ENCODE measurements at regions not wholly inside any gene's neighbourhood (a gene's known extent, or its start where the extent isn't known, plus 50 kb on each side); places are given as distances from the start of the nearest gene placed in this dataset.

- H3K27ac Mint-ChIP-seq, result no peak overlapping the region
- intact Hi-C loops (cut with micrococcal nuclease), result no loop called here
- no peaks in the 10 kb centered on the region for H3K4me1 Mint-ChIP-seq (ENCODE audit: low read depth)
- peaks cover 40% of the 10 kb centered on the region for H3K9me3 Mint-ChIP-seq
- no peaks in the 10 kb centered on the region for H3K36me3 Mint-ChIP-seq (ENCODE audit: low read depth)
- H3K27me3 Mint-ChIP-seq (ENCODE audit: insufficient read depth), result no peaks in the 10 kb centered on the region
- no peak for DNase-seq (ENCODE audit: low spot score)
- H3K4me3 Mint-ChIP-seq, result no peak overlapping the region
Observed at GRCh38 chr10:131775833-131776232, 125.0 kb upstream of the PPP2R2D start.

GRCh38 chr10:131776496-131776895 is 124.3 kb upstream of the PPP2R2D start:
- Mint-ChIP-seq H3K4me3 (no peak overlapping the region), H3K4me1 (ENCODE audit: low read depth) (no peaks in the 10 kb centered on the region), H3K27ac (no peak overlapping the region), H3K36me3 (ENCODE audit: low read depth) (no peaks in the 10 kb centered on the region), H3K27me3 (ENCODE audit: insufficient read depth) (no peaks in the 10 kb centered on the region), H3K9me3 (peaks cover 41% of the 10 kb centered on the region)
- intact Hi-C loops (cut with micrococcal nuclease), result no loop called here
- DNase-seq (ENCODE audit: low spot score), result no peak

DNA sequence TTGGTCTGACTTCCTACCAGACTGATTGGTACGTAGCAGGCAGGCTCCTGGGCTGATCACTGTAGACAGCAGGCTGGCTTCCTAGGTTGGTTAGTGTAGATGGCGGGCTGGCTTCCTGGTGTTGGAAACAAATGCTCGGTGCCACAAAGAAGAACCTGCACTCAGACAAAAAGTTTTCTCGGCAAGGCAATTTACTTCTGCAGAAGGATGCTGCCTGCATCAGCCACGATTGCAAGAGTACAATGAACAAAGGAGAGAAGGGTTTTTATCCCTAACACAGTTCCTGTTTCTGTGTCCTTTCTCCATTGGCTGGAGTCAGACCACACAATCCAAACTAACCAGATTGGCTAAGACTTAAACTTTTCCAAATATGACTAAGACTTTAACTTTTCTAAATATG is 123.6 kb upstream of the PPP2R2D start:
- no peaks in the 10 kb centered on the region for H3K4me1 Mint-ChIP-seq (ENCODE audit: low read depth)
- intact Hi-C loops (cut with micrococcal nuclease), result no loop called here
- H3K36me3 Mint-ChIP-seq (ENCODE audit: low read depth), result no peaks in the 10 kb centered on the region
- H3K4me3 Mint-ChIP-seq, result no peak overlapping the region
- H3K9me3 Mint-ChIP-seq, result peaks cover 47% of the 10 kb centered on the region
- H3K27ac Mint-ChIP-seq, result no peak overlapping the region
- H3K27me3 Mint-ChIP-seq (ENCODE audit: insufficient read depth), result no peaks in the 10 kb centered on the region
- no peak for DNase-seq (ENCODE audit: low spot score)

GRCh38 chr10:131777921-131778320 is 122.9 kb upstream of the PPP2R2D start:
- DNase-seq (ENCODE audit: low spot score), result no peak
- Mint-ChIP-seq H3K27me3 (ENCODE audit: insufficient read depth) (no peaks in the 10 kb centered on the region), H3K4me1 (ENCODE audit: low read depth) (no peaks in the 10 kb centered on the region), H3K36me3 (ENCODE audit: low read depth) (no peaks in the 10 kb centered on the region), H3K4me3 (no peak overlapping the region), H3K9me3 (peaks cover 54% of the 10 kb centered on the region), H3K27ac (no peak overlapping the region)
- intact Hi-C loops (cut with micrococcal nuclease), result no loop called here

DNA sequence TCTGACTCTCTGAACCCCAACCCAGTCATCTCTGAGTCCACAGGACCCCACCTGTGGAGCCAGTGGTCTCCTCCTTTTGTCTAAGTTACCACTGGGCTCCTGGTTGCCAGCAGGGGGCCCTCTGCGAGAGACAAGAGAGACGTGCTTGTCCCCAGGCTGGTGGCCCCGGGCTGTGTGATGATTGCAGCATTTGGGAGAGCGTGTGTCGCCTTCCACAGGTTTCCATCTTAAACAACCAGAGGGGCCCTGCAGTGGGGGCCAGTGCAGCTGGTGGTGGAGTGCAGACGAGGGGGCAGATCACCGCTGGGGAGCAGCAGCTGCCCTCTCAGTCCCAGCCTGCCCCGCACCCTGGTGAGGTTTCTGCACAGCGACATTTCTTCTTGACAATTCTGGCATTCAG is 122.4 kb upstream of the PPP2R2D start:
- no peaks in the 10 kb centered on the region for H3K36me3 Mint-ChIP-seq (ENCODE audit: low read depth)
- no peak for DNase-seq (ENCODE audit: low spot score)
- H3K27me3 Mint-ChIP-seq (ENCODE audit: insufficient read depth), result no peaks in the 10 kb centered on the region
- peaks cover 58% of the 10 kb centered on the region for H3K9me3 Mint-ChIP-seq
- H3K4me1 Mint-ChIP-seq (ENCODE audit: low read depth), result no peaks in the 10 kb centered on the region
- H3K4me3 Mint-ChIP-seq, result no peak overlapping the region
- H3K27ac Mint-ChIP-seq, result no peak overlapping the region
- intact Hi-C loops (cut with micrococcal nuclease), result no loop called here

DNA sequence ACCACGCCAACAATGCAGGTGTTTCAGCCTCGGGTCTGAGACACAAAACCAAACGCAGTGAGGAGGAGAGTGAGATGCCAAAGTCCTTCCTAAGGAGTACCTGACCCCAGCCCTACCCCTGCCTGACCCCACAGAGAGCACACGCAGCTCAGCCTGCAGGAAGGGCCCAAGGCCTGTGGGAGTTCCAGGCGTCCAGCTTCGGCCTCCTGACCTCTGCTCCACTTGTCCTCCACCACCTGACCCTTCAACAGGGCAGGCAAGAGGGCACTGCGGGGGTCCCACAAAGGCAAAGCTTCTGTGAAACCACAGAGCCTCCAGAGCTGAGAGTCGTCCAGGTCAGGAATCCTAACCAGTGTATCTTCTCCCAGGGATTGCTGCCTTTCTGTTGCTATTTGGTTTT is 122.0 kb upstream of the PPP2R2D start:
- H3K4me1 Mint-ChIP-seq (ENCODE audit: low read depth), result no peaks in the 10 kb centered on the region
- peaks cover 60% of the 10 kb centered on the region for H3K9me3 Mint-ChIP-seq
- H3K27me3 Mint-ChIP-seq (ENCODE audit: insufficient read depth), result no peaks in the 10 kb centered on the region
- no peak overlapping the region for H3K27ac Mint-ChIP-seq
- H3K4me3 Mint-ChIP-seq, result no peak overlapping the region
- intact Hi-C loops (cut with micrococcal nuclease), result no loop called here
- DNase-seq (ENCODE audit: low spot score), result no peak
- H3K36me3 Mint-ChIP-seq (ENCODE audit: low read depth), result no peaks in the 10 kb centered on the region

DNA sequence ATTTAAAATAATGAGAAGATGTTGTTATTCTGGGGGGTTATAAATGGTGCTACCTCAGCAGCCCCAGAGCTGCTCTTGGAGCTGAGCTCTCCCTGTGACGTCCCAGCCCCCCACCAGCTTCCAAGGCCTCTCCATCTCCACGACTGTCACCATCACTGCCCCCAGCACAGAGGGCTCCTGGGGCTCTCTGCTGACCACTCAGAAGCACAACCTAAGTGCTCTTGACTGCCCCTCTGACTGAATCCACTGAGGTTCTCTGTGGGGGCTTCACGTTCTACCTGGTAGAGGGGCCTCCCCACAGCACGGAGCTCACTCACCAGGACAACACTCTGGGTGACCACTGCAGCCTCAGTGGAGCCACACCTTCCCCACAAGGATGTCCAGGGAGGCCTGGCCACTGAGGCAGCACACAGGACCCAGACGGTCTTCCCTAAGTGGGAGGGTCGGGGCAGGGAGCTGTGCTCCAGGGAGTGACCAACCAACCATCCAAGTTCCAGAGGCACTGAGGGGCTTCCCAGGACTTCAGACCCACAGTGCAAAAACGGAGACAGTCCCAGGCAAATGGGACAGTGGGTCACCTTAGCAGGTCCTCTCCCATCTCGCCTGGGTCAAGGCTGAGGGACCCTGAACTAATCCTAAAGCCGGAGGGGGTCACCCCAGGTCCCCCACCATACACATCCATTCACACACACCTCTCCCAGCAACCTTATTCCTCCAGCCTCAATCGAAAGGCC is 121.0 kb upstream of the PPP2R2D start:
- Mint-ChIP-seq H3K27me3 (ENCODE audit: insufficient read depth) (no peaks in the 10 kb centered on the region), H3K36me3 (ENCODE audit: low read depth) (no peaks in the 10 kb centered on the region), H3K9me3 (peaks cover 64% of the 10 kb centered on the region), H3K4me1 (ENCODE audit: low read depth) (no peaks in the 10 kb centered on the region), H3K4me3 (no peak overlapping the region), H3K27ac (no peak overlapping the region)
- intact Hi-C loops (cut with micrococcal nuclease), result no loop called here
- no peak for DNase-seq (ENCODE audit: low spot score)

DNA sequence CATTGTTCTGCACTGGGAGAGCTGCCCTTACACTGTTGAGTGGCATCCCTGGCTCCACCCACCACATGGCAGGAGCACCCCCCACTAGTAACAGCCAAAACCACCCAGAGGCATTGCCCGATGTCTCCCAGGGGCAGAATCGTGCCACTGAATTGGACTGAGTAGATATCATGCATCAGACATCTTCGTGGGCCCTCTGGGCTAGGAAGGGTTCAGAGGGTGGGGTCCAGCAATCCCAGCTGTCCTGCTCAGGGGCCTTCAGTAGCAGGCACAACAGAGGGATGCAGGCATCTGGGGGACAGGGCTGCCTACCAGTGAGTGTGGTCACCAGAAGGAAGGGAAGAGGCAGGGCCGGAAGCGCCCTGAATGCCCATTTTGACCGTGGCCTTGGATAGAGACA is 119.7 kb upstream of the PPP2R2D start:
- no peaks in the 10 kb centered on the region for H3K4me1 Mint-ChIP-seq (ENCODE audit: low read depth)
- H3K9me3 Mint-ChIP-seq, result peaks cover 57% of the 10 kb centered on the region
- no peak overlapping the region for H3K27ac Mint-ChIP-seq
- H3K4me3 Mint-ChIP-seq, result no peak overlapping the region
- DNase-seq (ENCODE audit: low spot score), result no peak
- no peaks in the 10 kb centered on the region for H3K36me3 Mint-ChIP-seq (ENCODE audit: low read depth)
- intact Hi-C loops (cut with micrococcal nuclease), result no loop called here
- no peaks in the 10 kb centered on the region for H3K27me3 Mint-ChIP-seq (ENCODE audit: insufficient read depth)

- no peak for DNase-seq (ENCODE audit: low spot score)
- peaks cover 50% of the 10 kb centered on the region for H3K9me3 Mint-ChIP-seq
- H3K4me1 Mint-ChIP-seq (ENCODE audit: low read depth), result no peaks in the 10 kb centered on the region
- no peaks in the 10 kb centered on the region for H3K27me3 Mint-ChIP-seq (ENCODE audit: insufficient read depth)
- intact Hi-C loops (cut with micrococcal nuclease), result no loop called here
- no peak overlapping the region for H3K4me3 Mint-ChIP-seq
- no peaks in the 10 kb centered on the region for H3K36me3 Mint-ChIP-seq (ENCODE audit: low read depth)
- H3K27ac Mint-ChIP-seq, result no peak overlapping the region
Observed at GRCh38 chr10:131781791-131782190, 119.0 kb upstream of the PPP2R2D start.

DNA sequence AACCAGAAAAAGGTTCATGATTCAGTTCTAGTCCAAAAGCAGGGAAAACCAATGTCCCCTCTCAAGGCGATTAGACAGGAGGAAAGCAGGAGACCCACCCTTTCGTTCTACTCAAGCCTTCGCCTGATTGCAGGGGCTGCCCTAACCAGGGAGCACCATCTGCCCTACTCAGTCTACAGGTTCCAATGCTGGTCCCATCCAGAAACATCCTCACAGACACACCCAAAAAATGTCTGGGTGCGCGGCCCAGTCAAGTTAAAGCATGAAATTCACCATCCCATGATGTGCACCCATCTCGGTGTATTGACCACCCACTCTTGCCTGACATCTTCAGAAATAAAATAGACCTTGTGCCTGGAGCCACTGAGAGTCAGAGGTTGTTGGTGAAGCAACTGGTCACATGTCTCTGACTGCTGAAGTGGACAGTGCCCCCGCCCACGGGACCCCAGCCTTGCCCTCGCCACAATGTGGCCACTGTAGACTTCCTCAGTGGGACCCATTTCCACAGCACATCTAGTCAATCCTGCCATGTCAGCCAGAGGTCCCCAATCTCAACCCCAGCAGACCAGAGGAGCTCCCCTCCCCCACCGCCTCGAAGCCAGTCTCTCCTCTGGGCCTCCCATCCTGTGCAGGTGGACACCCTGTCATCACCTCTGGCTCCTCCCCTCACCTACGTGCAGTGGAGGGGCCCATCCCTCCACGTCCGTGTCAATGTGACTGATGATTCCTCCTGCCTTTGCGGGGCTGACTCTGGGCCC is 116.3 kb upstream of the PPP2R2D start:
- H3K4me1 Mint-ChIP-seq (ENCODE audit: low read depth), result no peaks in the 10 kb centered on the region
- H3K36me3 Mint-ChIP-seq (ENCODE audit: low read depth), result no peaks in the 10 kb centered on the region
- H3K27me3 Mint-ChIP-seq (ENCODE audit: insufficient read depth), result no peaks in the 10 kb centered on the region
- intact Hi-C loops (cut with micrococcal nuclease), result no loop called here
- DNase-seq (ENCODE audit: low spot score), result no peak
- H3K9me3 Mint-ChIP-seq, result peaks cover 34% of the 10 kb centered on the region
- H3K4me3 Mint-ChIP-seq, result no peak overlapping the region
- no peak overlapping the region for H3K27ac Mint-ChIP-seq

GRCh38 chr10:131785121-131785460 is 115.7 kb upstream of the PPP2R2D start:
- intact Hi-C loops (cut with micrococcal nuclease), result no loop called here
- no peaks in the 10 kb centered on the region for H3K4me1 Mint-ChIP-seq (ENCODE audit: low read depth)
- H3K9me3 Mint-ChIP-seq, result peaks cover 31% of the 10 kb centered on the region
- no peak for DNase-seq (ENCODE audit: low spot score)
- H3K36me3 Mint-ChIP-seq (ENCODE audit: low read depth), result no peaks in the 10 kb centered on the region
- H3K4me3 Mint-ChIP-seq, result no peak overlapping the region
- no peaks in the 10 kb centered on the region for H3K27me3 Mint-ChIP-seq (ENCODE audit: insufficient read depth)
- H3K27ac Mint-ChIP-seq, result no peak overlapping the region

DNA sequence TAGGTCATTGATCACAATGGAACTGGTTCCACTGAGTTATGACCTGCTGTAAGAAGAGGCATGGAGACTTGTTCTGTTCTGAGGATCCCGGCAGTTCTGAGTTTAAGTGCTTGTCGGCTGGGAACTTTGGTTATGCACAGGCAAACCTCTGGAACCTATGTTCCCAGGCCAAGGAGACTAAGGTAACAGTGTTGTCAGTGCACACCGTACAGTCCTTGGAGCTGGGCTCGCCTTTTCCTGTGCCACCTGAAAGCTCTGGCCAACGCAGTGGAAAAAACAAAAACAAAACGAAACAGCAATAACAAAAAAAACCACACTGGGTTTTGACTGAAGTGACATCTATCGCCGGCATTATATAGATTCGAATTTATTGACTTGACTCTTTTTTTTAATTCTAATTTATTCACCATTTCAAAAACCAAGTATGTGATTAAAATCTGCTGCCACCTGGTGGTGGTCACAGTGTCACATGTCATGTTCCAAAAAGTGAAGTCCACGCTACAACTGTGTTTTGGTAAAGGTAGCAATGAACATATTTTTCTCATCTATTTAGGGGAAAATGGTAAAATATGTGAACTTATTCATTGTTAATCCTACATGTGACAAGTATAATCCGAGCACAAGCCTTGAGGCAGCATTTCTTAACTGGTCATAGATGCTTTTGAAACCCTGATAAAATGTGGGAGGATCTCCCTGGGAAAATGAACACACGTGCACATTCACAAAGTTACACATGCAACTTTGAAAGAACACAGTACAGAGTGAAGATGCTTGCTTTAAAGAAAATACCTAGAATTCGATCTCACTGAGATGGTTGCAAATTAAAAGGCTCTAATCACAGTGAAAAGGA is 113.8 kb upstream of the PPP2R2D start:
- no peak overlapping the region for H3K27ac Mint-ChIP-seq
- H3K36me3 Mint-ChIP-seq (ENCODE audit: low read depth), result no peaks in the 10 kb centered on the region
- H3K4me3 Mint-ChIP-seq, result no peak overlapping the region
- H3K4me1 Mint-ChIP-seq (ENCODE audit: low read depth), result no peaks in the 10 kb centered on the region
- H3K27me3 Mint-ChIP-seq (ENCODE audit: insufficient read depth), result peaks cover 2% of the 10 kb centered on the region
- H3K9me3 Mint-ChIP-seq, result peaks cover 20% of the 10 kb centered on the region
- no peak for DNase-seq (ENCODE audit: low spot score)
- intact Hi-C loops (cut with micrococcal nuclease), result no loop called here

DNA sequence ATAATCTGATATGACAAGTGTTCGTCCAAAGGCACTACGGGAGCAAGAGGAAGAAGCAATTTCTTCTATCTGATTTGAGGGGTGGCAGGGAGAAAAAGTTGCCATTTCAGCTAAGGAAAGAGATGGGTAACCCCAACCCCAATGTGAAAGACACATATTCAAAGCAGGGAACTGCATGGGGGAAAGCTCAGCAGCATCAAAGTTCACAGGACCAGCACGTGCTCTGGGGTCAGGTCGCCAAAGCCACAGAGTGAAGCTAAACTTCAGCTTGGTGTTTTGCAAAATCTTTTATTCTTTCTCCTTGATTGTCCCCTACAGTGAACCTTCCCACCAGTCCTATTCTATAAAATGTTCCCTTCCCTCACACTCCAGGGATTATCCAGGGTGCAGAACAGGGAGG is 112.8 kb upstream of the PPP2R2D start:
- intact Hi-C loops (cut with micrococcal nuclease), result no loop called here
- Mint-ChIP-seq H3K27me3 (ENCODE audit: insufficient read depth) (peaks cover 2% of the 10 kb centered on the region), H3K36me3 (ENCODE audit: low read depth) (no peaks in the 10 kb centered on the region), H3K4me3 (no peak overlapping the region), H3K4me1 (ENCODE audit: low read depth) (no peaks in the 10 kb centered on the region), H3K9me3 (peaks cover 11% of the 10 kb centered on the region), H3K27ac (no peak overlapping the region)
- no peak for DNase-seq (ENCODE audit: low spot score)
